WTC11 (cell line): ENCODE measurements at regions not wholly inside any gene's neighbourhood (a gene's known extent, or its start where the extent isn't known, plus 50 kb on each side); places are given as distances from the start of the nearest gene placed in this dataset.
A peak's percentile ranks its signal among the peaks of the same experiment; 100 is the strongest.
"Not testable (repeated sequence)": the region's sequence is repeated elsewhere in the genome, so short reads cannot be mapped to it uniquely, and the experiment has no call there.

ENCODE experiments used
- ATAC-seq: fragments of 200-7000 bp; cut with Tn5 transposase; 2 replicates; pipeline ENCODE4 v1.10.0; 2021; ENCODE audit warnings: mild to moderate bottlenecking, moderate library complexity
- CTCF ChIA-PET: fragments of 300-600 bp; sonication (Branson Sonifier 250); formaldehyde crosslinking; loops from one replicate; lab custom pipeline; 2021; ENCODE audit warnings: antibody characterized with exemption; lab: Charles Lee
- POLR2A ChIA-PET: fragments of 350-600 bp; sonication (Branson Sonifier 250); formaldehyde crosslinking; loops from one replicate; lab custom pipeline; 2021; ENCODE audit warnings: antibody characterized with exemption; lab: Charles Lee
- DNase-seq: peaks from one replicate; pipeline ENCODE4 v3.0.0; 2021; ENCODE audit warnings: low spot score
- H3K27ac Mint-ChIP-seq: 2 replicates; pipeline ENCODE4 v1.8.0; 2021; ENCODE audit warnings: mixed read lengths
- H3K27me3 Mint-ChIP-seq: 2 replicates; pipeline ENCODE4 v1.8.0; 2021; ENCODE audit warnings: low read depth, mild to moderate bottlenecking, moderate library complexity, mixed read lengths
- H3K36me3 Mint-ChIP-seq: 2 replicates; pipeline ENCODE4 v1.8.0; 2021; ENCODE audit warnings: mixed read lengths
- H3K4me1 Mint-ChIP-seq: 2 replicates; pipeline ENCODE4 v1.8.0; 2022; ENCODE audit warnings: mixed read lengths
- H3K4me3 Mint-ChIP-seq: 2 replicates; pipeline ENCODE4 v1.8.0; 2021; ENCODE audit warnings: mild to moderate bottlenecking, moderate library complexity, mixed read lengths
- H3K9me3 Mint-ChIP-seq: 2 replicates; pipeline ENCODE4 v1.8.0; 2021; ENCODE audit warnings: mixed read lengths
- AR ChIP-seq: fragments of 250-450 bp; sonication (Bioruptor Pico); IDR thresholded peaks from 2 replicates; pipeline ENCODE4 v1.9.0; 2021; ENCODE audit warnings: mild to moderate bottlenecking
- ATF6 ChIP-seq: sonication (generic); formaldehyde crosslinking; IDR thresholded peaks from 2 replicates; pipeline ENCODE4 v1.8.1; 2023; ENCODE audit warnings: mild to moderate bottlenecking, missing genetic modification reagents
- E2F1 ChIP-seq: sonication (generic); formaldehyde crosslinking; IDR thresholded peaks from 2 replicates; pipeline ENCODE4 v1.8.0; 2022; ENCODE audit warnings: mild to moderate bottlenecking, missing genetic modification reagents
- FOXP4 ChIP-seq: sonication (generic); formaldehyde crosslinking; IDR thresholded peaks from 2 replicates; pipeline ENCODE4 v1.8.0; 2022; ENCODE audit warnings: mild to moderate bottlenecking, missing genetic modification reagents
- GABPB1 ChIP-seq: sonication (generic); formaldehyde crosslinking; IDR thresholded peaks from 2 replicates; pipeline ENCODE4 v1.8.1; 2023; ENCODE audit warnings: mild to moderate bottlenecking, missing genetic modification reagents
- HMGA2 ChIP-seq: fragments of 250-450 bp; sonication (Bioruptor Pico); IDR thresholded peaks from 2 replicates; pipeline ENCODE4 v1.4.0; 2021; ENCODE audit warnings: mild to moderate bottlenecking, moderate library complexity
- JUN ChIP-seq: sonication (generic); formaldehyde crosslinking; IDR thresholded peaks from 2 replicates; pipeline ENCODE4 v1.8.0; 2023; ENCODE audit warnings: mild to moderate bottlenecking, missing genetic modification reagents
- MLX ChIP-seq: sonication (generic); formaldehyde crosslinking; IDR thresholded peaks from 2 replicates; pipeline ENCODE4 v1.8.1; 2023; ENCODE audit warnings: mild to moderate bottlenecking, missing genetic modification reagents, moderate library complexity
- NFATC4 ChIP-seq: fragments of 250-450 bp; sonication (Bioruptor Pico); IDR thresholded peaks from 2 replicates; pipeline ENCODE4 v1.9.0; 2021; ENCODE audit warnings: mild to moderate bottlenecking
- NFE2L1 ChIP-seq: sonication (generic); formaldehyde crosslinking; IDR thresholded peaks from 2 replicates; pipeline ENCODE4 v1.8.1; 2023; ENCODE audit warnings: missing genetic modification reagents
- NFYB ChIP-seq: sonication (generic); formaldehyde crosslinking; conservative IDR thresholded peaks from 2 replicates; pipeline ENCODE4 v1.8.0; 2022; ENCODE audit warnings: low read depth, missing genetic modification reagents
- NR1H2 ChIP-seq: sonication (generic); formaldehyde crosslinking; IDR thresholded peaks from 2 replicates; pipeline ENCODE4 v1.9.0; 2021; ENCODE audit warnings: mild to moderate bottlenecking, moderate library complexity, missing genetic modification reagents
- NR2C2 ChIP-seq: sonication (generic); formaldehyde crosslinking; IDR thresholded peaks from 2 replicates; pipeline ENCODE4 v1.8.0; 2022; ENCODE audit warnings: mild to moderate bottlenecking, missing genetic modification reagents
- NR3C1 ChIP-seq: sonication (generic); formaldehyde crosslinking; conservative IDR thresholded peaks from 2 replicates; pipeline ENCODE4 v1.8.1; 2023; ENCODE audit warnings: low read depth, mild to moderate bottlenecking, missing genetic modification reagents
- SMAD3 ChIP-seq: sonication (generic); formaldehyde crosslinking; IDR thresholded peaks from 2 replicates; pipeline ENCODE4 v1.8.0; 2022; ENCODE audit warnings: missing genetic modification reagents, mild to moderate bottlenecking, borderline replicate concordance
- SP1 ChIP-seq: sonication (generic); formaldehyde crosslinking; conservative IDR thresholded peaks from 2 replicates; pipeline ENCODE4 v1.8.1; 2022; ENCODE audit warnings: missing genetic modification reagents
- ZNF219 ChIP-seq: sonication (generic); formaldehyde crosslinking; IDR thresholded peaks from 2 replicates; pipeline ENCODE4 v1.8.0; 2023; ENCODE audit warnings: missing genetic modification reagents, mild to moderate bottlenecking, borderline replicate concordance
- ZNF263 ChIP-seq: sonication (generic); formaldehyde crosslinking; IDR thresholded peaks from 2 replicates; pipeline ENCODE4 v1.8.1; 2022; ENCODE audit warnings: low read depth, mild to moderate bottlenecking, moderate library complexity, missing genetic modification reagents
- ZNF317 ChIP-seq: sonication (generic); formaldehyde crosslinking; IDR thresholded peaks from 2 replicates; pipeline ENCODE4 v1.8.1; 2023; ENCODE audit warnings: low read depth, mild to moderate bottlenecking, moderate library complexity, missing genetic modification reagents, borderline replicate concordance
- ZNF416 ChIP-seq: fragments of 250-450 bp; sonication (Bioruptor Pico); IDR thresholded peaks from 2 replicates; pipeline ENCODE4 v1.9.0; 2021; ENCODE audit warnings: mild to moderate bottlenecking, inconsistent platforms
- ZSCAN18 ChIP-seq: fragments of 250-450 bp; sonication (Bioruptor Pico); IDR thresholded peaks from 2 replicates; pipeline ENCODE4 v2.1.2; 2022; ENCODE audit warnings: mild to moderate bottlenecking, moderate library complexity

- Mint-ChIP-seq H3K4me3 (no peak overlapping the region), H3K4me1 (peaks cover 19% of the 10 kb centered on the region), H3K27ac (no peak overlapping the region), H3K27me3 (no peaks in the 10 kb centered on the region; the same call in 1 of the 2 replicates), H3K36me3 (no peaks in the 10 kb centered on the region), H3K9me3 (peaks cover 12% of the 10 kb centered on the region)
- POLR2A ChIA-PET: no interaction called here
- ATAC-seq: no peak
- CTCF ChIA-PET: no interaction called here
- TF ChIP-seq E2F1 (CRISPR knock-in tag): no peak
- TF ChIP-seq ATF6 (CRISPR knock-in tag): no peak
- no peak for TF ChIP-seq ZNF416 (CRISPR knock-in tag)
- no peak for TF ChIP-seq NR3C1 (CRISPR knock-in tag)
- no peak for TF ChIP-seq ZNF317 (CRISPR knock-in tag)
- no peak for TF ChIP-seq NFE2L1
- no peak for TF ChIP-seq JUN (CRISPR knock-in tag)
- no peak for DNase-seq
These were observed 133.8 kb upstream of the API5 start for GRCh38 chr11:43177975-43178374.

GRCh38 chr11:43194459-43194858 lies 117.3 kb upstream of the API5 start:
- H3K36me3 Mint-ChIP-seq, DNase-seq, POLR2A ChIA-PET, H3K4me1 Mint-ChIP-seq, H3K4me3 Mint-ChIP-seq, CTCF ChIA-PET, H3K27me3 Mint-ChIP-seq, H3K27ac Mint-ChIP-seq, H3K9me3 Mint-ChIP-seq, ATAC-seq: not testable (repeated sequence)
- TF ChIP-seq HMGA2: peak; percentile 18; the same call in 1 of the 2 replicates

- Mint-ChIP-seq H3K4me1 (no peaks in the 10 kb centered on the region), H3K27ac (no peak overlapping the region), H3K4me3 (no peak overlapping the region), H3K36me3 (no peaks in the 10 kb centered on the region), H3K27me3 (no peaks in the 10 kb centered on the region; the same call in 1 of the 2 replicates), H3K9me3 (peaks cover 16% of the 10 kb centered on the region)
- ChIA-PET POLR2A (no interaction called here), CTCF (no interaction called here)
- no peak for DNase-seq
- no peak for ATAC-seq
- TF ChIP-seq ZNF219 (CRISPR knock-in tag) (no peak), ATF6 (CRISPR knock-in tag) (no peak), ZNF263 (CRISPR knock-in tag) (no peak), ZSCAN18 (CRISPR knock-in tag) (no peak), NR1H2 (no peak), FOXP4 (CRISPR knock-in tag) (no peak), MLX (CRISPR knock-in tag) (no peak), NR2C2 (CRISPR knock-in tag) (no peak), NFYB (CRISPR knock-in tag) (no peak), GABPB1 (no peak), SP1 (no peak), AR (CRISPR knock-in tag) (no peak), SMAD3 (CRISPR knock-in tag) (no peak), NFATC4 (CRISPR knock-in tag) (no peak)
These were observed 114.4 kb upstream of the API5 start for GRCh38 chr11:43197379-43197778.
